Jurkat, Clone E6-1 (cell line): ENCODE measurements at regions not wholly inside any gene's neighbourhood (a gene's known extent, or its start where the extent isn't known, plus 50 kb on each side); places are given as distances from the start of the nearest gene placed in this dataset.

Experiments
- DNase-seq: peaks from one replicate; pipeline ENCODE4 v3.0.0-alpha.2; 2011; ENCODE audit warnings: low read depth, low spot score
- H3K4me3 ChIP-seq: 2 replicates; pipeline ENCODE4 v1.5.1; 2011; ENCODE audit warnings: mild to moderate bottlenecking, low read length, control low read depth, moderate library complexity

DNA sequence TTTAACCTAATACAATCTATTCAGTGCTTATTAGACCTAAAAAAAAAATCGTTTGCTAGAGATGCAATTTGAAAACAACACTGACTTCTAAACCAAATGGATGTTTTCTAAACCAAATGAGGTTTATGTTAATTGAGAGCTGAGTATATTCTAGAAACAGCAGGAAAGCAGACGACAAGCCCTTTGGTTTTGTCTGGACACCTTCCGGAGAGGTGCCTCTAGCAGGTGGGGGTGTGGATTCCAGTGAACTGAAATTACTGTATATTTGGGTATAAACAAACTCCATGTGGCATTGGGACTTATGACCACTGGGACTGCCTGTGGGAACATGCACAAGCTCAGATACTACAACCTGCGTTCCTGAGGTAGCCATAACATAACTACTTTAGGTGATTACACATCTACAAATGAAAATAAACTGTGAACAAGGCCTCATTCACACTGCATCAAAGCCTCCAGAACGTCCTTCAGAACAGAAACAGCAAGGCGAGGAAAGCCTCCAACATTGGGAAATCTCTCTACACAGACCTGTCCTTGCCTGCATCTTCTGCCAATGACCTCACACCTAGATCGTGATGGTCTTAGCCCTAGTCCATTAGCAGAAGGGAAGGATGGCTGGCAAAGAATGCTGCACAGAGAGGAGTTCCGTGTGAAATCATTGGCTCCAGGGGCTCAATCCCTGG, 206.8 kb upstream of the FOXQ1 start:
- no peak overlapping the region for H3K4me3 ChIP-seq
- no peak for DNase-seq

DNA sequence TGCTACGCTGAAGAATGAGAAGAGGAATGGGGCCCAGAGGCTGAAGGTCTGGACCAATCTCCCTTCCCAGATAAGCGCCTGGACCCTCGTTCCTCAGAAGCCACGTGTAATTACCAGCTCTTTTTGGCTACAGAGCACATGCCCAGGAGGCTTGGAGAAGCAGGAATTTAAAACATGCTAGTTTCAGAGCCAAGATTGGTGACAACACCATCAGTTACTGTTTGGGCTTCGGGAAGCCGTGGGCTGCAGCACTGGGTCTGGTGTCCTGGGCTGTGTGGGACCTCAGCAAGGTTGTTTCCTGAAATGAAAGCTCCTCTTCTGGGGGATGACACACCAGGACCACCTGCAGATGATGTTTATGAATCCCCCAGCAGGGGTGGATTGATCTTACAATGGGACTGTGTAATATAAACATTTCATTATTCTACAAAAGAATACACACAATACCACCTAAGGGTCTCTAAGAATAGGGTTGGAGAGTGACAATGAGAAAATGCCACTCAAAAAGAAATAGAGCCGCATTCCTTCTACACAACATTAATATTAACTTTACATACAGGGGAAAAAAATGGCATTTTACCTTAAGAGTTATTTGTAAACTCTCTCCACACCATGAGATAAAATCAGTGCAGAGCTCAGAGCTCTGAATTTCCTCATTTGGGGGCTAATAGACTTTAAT, 207.8 kb upstream of the FOXQ1 start:
- no peak for DNase-seq
- H3K4me3 ChIP-seq: no peak overlapping the region

DNA sequence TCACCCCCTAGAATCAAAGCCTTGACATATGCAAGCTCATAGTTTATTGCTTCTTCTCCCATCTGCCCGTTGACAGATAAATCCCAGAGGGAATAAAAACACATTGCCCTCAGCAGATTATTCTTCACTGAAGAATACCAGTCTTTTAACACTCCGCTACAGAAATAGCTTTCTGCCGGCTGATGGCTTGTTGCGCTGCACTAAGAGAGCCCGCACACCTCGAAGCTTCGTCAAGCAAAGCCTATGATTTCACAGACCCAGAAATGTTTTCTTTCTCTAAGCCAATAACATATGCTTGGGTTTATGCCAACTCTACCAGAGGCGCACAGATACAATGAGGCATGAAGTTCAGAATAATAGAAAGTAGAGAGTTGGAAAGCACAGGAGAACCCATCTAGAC, 208.9 kb upstream of the FOXQ1 start:
- DNase-seq: no peak
- H3K4me3 ChIP-seq: no peak overlapping the region

- DNase-seq: no peak
- no peak overlapping the region for H3K4me3 ChIP-seq
These were observed 211.6 kb upstream of the FOXQ1 start for GRCh38 chr6:1100269-1100668.

- no peak for DNase-seq
- H3K4me3 ChIP-seq: no peak overlapping the region
These were observed 212.6 kb upstream of the FOXQ1 start for GRCh38 chr6:1099264-1099663.

GRCh38 chr6:1096967-1097765, 214.7 kb upstream of the FOXQ1 start:
- H3K4me3 ChIP-seq: no peak overlapping the region
- no peak for DNase-seq

- no peak overlapping the region for H3K4me3 ChIP-seq
- no peak for DNase-seq
These were observed 217.6 kb upstream of the FOXQ1 start for GRCh38 chr6:1094306-1094705.

DNA sequence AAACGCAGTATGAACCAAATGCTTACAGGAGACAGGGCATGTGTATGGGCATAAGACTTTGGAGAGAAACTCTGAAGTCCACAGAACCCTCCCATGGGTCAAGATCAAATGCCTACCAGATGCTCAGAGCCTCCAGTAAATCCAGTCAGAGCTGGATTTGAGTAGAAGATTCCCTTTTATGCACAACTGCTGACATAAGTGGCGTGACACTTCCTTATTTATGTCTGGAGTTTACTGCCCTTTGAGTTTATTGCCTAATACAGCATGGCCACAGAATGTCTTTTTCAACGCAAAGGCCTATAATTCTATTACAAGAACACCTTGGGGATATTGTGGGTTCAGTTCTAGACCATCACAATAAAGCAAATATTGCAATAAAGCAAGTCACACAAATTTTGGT, 220.0 kb upstream of the FOXQ1 start:
- H3K4me3 ChIP-seq: no peak overlapping the region
- no peak for DNase-seq

DNA sequence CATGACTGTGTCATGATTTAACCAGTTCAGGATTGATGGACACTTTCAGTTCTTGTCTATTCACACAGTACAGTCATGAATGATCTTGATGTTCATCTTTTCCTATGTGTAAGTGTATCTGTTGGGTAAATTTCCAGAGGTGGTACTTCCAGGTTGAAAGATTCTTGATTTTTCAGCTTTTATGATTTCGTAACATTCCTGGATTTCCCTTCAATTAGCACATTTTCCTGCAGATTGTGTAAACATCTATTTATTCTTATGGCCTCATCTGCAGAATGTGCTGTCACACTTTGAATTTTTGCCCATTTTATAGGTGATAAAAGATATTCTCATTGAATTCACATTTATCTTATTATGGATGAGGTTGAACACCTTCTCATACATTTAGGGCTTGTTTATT, 222.0 kb upstream of the FOXQ1 start:
- DNase-seq: no peak
- H3K4me3 ChIP-seq: no peak overlapping the region

- H3K4me3 ChIP-seq: no peak overlapping the region
- DNase-seq: no peak
These were observed 223.4 kb upstream of the FOXQ1 start for GRCh38 chr6:1088492-1089001.

- DNase-seq: no peak
- no peak overlapping the region for H3K4me3 ChIP-seq
These were observed 224.6 kb upstream of the FOXQ1 start for GRCh38 chr6:1087154-1087843.

- no peak overlapping the region for H3K4me3 ChIP-seq
- DNase-seq: no peak
These were observed 225.3 kb upstream of the FOXQ1 start for GRCh38 chr6:1086446-1087153.

GRCh38 chr6:1082285-1082935, 229.5 kb upstream of the FOXQ1 start:
- no peak overlapping the region for H3K4me3 ChIP-seq
- DNase-seq: no peak

DNA sequence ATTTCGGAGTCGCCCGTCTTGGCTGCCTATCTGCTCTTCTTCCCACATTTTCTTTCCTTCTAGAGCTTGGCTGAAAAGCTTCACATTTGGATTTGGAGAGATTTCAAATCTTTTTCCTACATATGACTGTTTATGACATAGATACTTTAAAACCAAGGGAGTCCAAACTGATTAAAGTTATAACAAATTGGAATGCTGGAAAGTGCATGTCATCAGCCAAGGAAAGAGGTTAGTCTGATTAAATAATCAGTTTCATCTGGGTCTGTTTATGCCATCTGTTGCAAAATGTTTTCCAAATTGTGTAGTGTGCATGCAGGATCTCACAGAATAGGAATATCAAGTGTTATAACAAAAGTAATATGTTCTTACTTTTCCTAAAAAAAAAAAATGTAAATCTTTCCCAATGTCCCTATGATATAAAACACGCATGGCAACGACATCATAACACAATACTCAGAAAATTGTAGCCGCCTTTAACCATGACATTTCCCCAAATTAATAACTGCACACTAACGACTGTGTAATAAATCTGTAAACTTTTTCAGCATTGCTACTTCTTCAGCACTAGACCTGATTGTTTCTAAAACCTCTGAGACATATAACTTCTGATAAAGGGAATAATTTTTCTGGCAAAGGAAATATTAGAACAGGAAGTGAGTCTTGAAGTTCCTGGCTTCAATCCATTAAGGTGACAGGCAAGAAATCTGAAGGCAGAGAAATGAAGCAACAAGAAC, 230.2 kb upstream of the FOXQ1 start:
- DNase-seq: no peak
- H3K4me3 ChIP-seq: no peak overlapping the region

- no peak for DNase-seq
- H3K4me3 ChIP-seq: no peak overlapping the region
These were observed 231.2 kb upstream of the FOXQ1 start for GRCh38 chr6:1080453-1081337.

DNA sequence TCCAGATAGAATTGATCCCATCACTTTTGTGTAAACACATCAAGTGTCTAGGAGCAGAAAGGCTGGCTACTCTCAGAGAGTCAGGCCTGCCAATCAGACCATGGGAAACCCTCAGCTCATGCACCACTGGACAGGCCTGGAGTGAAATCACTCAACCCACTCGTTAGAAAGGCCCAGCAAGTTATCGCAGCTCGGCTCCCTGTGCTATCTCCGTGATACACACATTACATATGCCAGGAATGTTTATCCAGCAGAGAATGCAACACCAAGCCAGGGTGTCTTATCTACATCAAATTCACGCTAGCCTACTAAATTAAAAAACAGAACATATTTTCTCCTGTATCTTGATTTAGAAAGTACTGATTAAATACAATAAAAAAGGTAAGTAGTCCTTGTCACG, 232.4 kb upstream of the FOXQ1 start:
- DNase-seq: no peak

More for the DNA sequence above, 232.4 kb upstream of the FOXQ1 start:
- no peak overlapping the region for H3K4me3 ChIP-seq
